ENCODE measurements at regions not wholly inside any gene's neighbourhood (a gene's known extent, or its start where the extent isn't known, plus 50 kb on each side); places are given as distances from the start of the nearest gene placed in this dataset.
A peak's percentile ranks its signal among the peaks of the same experiment; 100 is the strongest.

GRCh38 chr12:127374447-127374846 lies 892.5 kb upstream of the TMEM132C start:
- no peak for TF ChIP-seq CTCF (conservative IDR thresholded peaks at IDR 0.05)
- H3K27ac ChIP-seq: no peak overlapping the region

GRCh38 chr12:127381043-127381668 lies 885.8 kb upstream of the TMEM132C start:
- H3K27ac ChIP-seq: no peak overlapping the region
- peak; percentile 83 for TF ChIP-seq CTCF (conservative IDR thresholded peaks at IDR 0.05)

GRCh38 chr12:127381681-127382080 lies 885.3 kb upstream of the TMEM132C start:
- no peak overlapping the region for H3K27ac ChIP-seq
- TF ChIP-seq CTCF (conservative IDR thresholded peaks at IDR 0.05): no peak

- TF ChIP-seq CTCF (conservative IDR thresholded peaks at IDR 0.05): no peak
- H3K27ac ChIP-seq: no peak overlapping the region
These were observed 883.7 kb upstream of the TMEM132C start for GRCh38 chr12:127383281-127383680.

- no peak overlapping the region for H3K27ac ChIP-seq
- no peak for TF ChIP-seq CTCF (conservative IDR thresholded peaks at IDR 0.05)
These were observed 880.2 kb upstream of the TMEM132C start for GRCh38 chr12:127386723-127387122.

- TF ChIP-seq CTCF (conservative IDR thresholded peaks at IDR 0.05): no peak
- no peak overlapping the region for H3K27ac ChIP-seq
These were observed 878.0 kb upstream of the TMEM132C start for GRCh38 chr12:127388985-127389384.

GRCh38 chr12:127389923-127390322 lies 877.0 kb upstream of the TMEM132C start:
- H3K27ac ChIP-seq: no peak overlapping the region
- TF ChIP-seq CTCF (conservative IDR thresholded peaks at IDR 0.05): no peak

Data from VCaP (cell line).